Spleen (tissue), 7 donors: ENCODE measurements at regions not wholly inside any gene's neighbourhood (a gene's known extent, or its start where the extent isn't known, plus 50 kb on each side); places are given as distances from the start of the nearest gene placed in this dataset.

Source experiments
- CTCF ChIP-seq, 11 experiments: fragments of 200-600 bp in 7 of 11; fragments of 450-650 bp in 4 of 11; sonication (generic) in 4 of 11; IDR thresholded peaks in 8 of 11; conservative IDR thresholded peaks in 3 of 11; 1 replicate in 7 of 11; 2 replicates in 4 of 11; pipeline versions ENCODE4 v1.4.0 to v1.8.0; 2016 to 2021; ENCODE audit warnings: antibody characterized with exemption in 11 of 11, inconsistent platforms in 4 of 11, mild to moderate bottlenecking in 1 of 11
- POLR2AphosphoS5 ChIP-seq, 3 donors: sonication (generic); formaldehyde crosslinking; IDR thresholded peaks; one replicate each; pipeline ENCODE4 v1.5.1; 2017; ENCODE audit warnings: antibody characterized with exemption in 3 of 3
- donor health status: DM: no; HTN: no; CAD: no; lungs with moderate emphysema.
- donor health status: DM: no; HTN: no; CAD: no.
- donor health status: DM: no; HTN: no; CAD: no.

DNA sequence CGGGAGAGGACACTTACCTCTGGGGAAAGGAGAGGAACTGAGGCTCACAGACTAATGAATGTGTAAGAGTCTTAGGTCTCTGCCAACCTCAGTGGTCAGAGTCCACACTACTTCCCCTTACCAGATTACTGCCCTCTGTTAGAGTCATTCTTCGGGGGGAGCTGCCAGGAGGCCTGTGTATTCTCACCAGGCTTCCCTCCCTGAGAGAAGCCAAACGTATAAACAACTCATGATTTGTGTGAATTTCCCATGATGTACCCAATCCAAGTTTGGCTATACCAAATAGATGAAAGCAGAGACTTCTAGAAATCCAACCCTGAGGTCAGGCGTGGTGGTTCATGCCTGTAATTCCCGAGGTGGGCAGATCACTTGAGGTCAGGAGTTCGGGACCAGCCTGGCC is 77.1 kb downstream of the SLC2A10 start:
- no peak for TF ChIP-seq POLR2AphosphoS5 (IDR thresholded peaks at IDR 0.05)
- no peak for TF ChIP-seq CTCF (IDR thresholded peaks at IDR 0.05 in 8 of 11, conservative IDR thresholded peaks at IDR 0.05 in 3 of 11)
